Neural progenitor cell (in vitro differentiated cells): ENCODE measurements at regions not wholly inside any gene's neighbourhood (a gene's known extent, or its start where the extent isn't known, plus 50 kb on each side); places are given as distances from the start of the nearest gene placed in this dataset.

Experiments
- DNase-seq: peaks from one replicate; pipeline ENCODE4 v3.0.0-alpha.2; 2016; ENCODE audit warnings: low spot score
- H2AFZ ChIP-seq: fragments of 200-600 bp; sonication (generic); replicated peaks from 2 replicates; pipeline ENCODE4 v1.6.1; 2016; ENCODE audit warnings: antibody characterized with exemption
- H3F3A ChIP-seq: fragments of 200-600 bp; sonication (generic); 2 replicates; pipeline ENCODE4 v1.6.1; 2016; ENCODE audit warnings: antibody characterized with exemption, low read depth
- H3K27ac ChIP-seq: fragments of 200-600 bp; sonication (generic); 2 replicates; pipeline ENCODE4 v1.5.1; 2016; ENCODE audit warnings: mild to moderate bottlenecking
- H3K27me3 ChIP-seq: fragments of 200-600 bp; sonication (generic); 2 replicates; pipeline ENCODE4 v1.6.1; 2016; ENCODE audit warnings: mild to moderate bottlenecking, moderate library complexity
- H3K36me3 ChIP-seq: fragments of 200-600 bp; sonication (generic); 2 replicates; pipeline ENCODE4 v1.5.1; 2016
- H3K4me1 ChIP-seq: fragments of 200-600 bp; sonication (generic); 2 replicates; pipeline ENCODE4 v1.6.1; 2016; ENCODE audit warnings: mixed run types
- H3K4me2 ChIP-seq: fragments of 200-600 bp; sonication (generic); 2 replicates; pipeline ENCODE4 v1.6.1; 2016
- H3K4me3 ChIP-seq: fragments of 200-600 bp; sonication (generic); 2 replicates; pipeline ENCODE4 v1.5.1; 2016
- H3K79me2 ChIP-seq: fragments of 200-600 bp; sonication (generic); 2 replicates; pipeline ENCODE4 v1.6.1; 2016; ENCODE audit warnings: low read depth
- H3K9ac ChIP-seq: fragments of 200-600 bp; sonication (generic); 2 replicates; pipeline ENCODE4 v1.6.1; 2016
- H3K9me3 ChIP-seq: fragments of 200-600 bp; sonication (generic); 2 replicates; pipeline ENCODE4 v1.5.1; 2016; ENCODE audit warnings: low read depth
- H4K20me1 ChIP-seq: fragments of 200-600 bp; sonication (generic); 2 replicates; pipeline ENCODE4 v1.6.1; 2016; ENCODE audit warnings: low read depth
- H3K27ac Mint-ChIP-seq: 3 replicates; pipeline ENCODE4 v1.8.0; 2021; ENCODE audit warnings: mixed read lengths
- H3K27me3 Mint-ChIP-seq: 2 replicates; pipeline ENCODE4 v1.8.0; 2022; ENCODE audit warnings: low read depth, mild to moderate bottlenecking, inconsistent platforms, moderate library complexity, mixed read lengths; ENCODE audit not compliant: insufficient read depth
- H3K36me3 Mint-ChIP-seq: 3 replicates; pipeline ENCODE4 v1.8.0; 2021; ENCODE audit warnings: mixed read lengths
- H3K4me1 Mint-ChIP-seq: 3 replicates; pipeline ENCODE4 v1.8.0; 2021; ENCODE audit warnings: mixed read lengths
- H3K4me3 Mint-ChIP-seq: 3 replicates; pipeline ENCODE4 v1.8.0; 2021; ENCODE audit warnings: mild to moderate bottlenecking, moderate library complexity, mixed read lengths
- H3K9me3 Mint-ChIP-seq: 3 replicates; pipeline ENCODE4 v1.8.0; 2020; ENCODE audit warnings: mixed read lengths
- CTCF ChIP-seq: fragments of 200-600 bp; sonication (generic); IDR thresholded peaks from 2 replicates; pipeline ENCODE4 v1.5.1; 2017; ENCODE audit warnings: antibody characterized with exemption, mild to moderate bottlenecking
- EZH2 ChIP-seq: fragments of 200-600 bp; sonication (generic); IDR thresholded peaks from 2 replicates; pipeline ENCODE4 v1.6.1; 2017; ENCODE audit warnings: antibody characterized with exemption, mild to moderate bottlenecking, moderate library complexity
- EZH2phosphoT487 ChIP-seq: fragments of 200-600 bp; sonication (generic); IDR thresholded peaks from 2 replicates; pipeline ENCODE4 v1.6.1; 2017; ENCODE audit warnings: antibody characterized with exemption

- Mint-ChIP-seq H3K27ac (no peak overlapping the region), H3K27me3 (peaks cover 2% of the 10 kb centered on the region), H3K4me3 (no peak overlapping the region), H3K9me3 (no peaks in the 10 kb centered on the region), H3K36me3 (no peaks in the 10 kb centered on the region), H3K4me1 (peaks cover 25% of the 10 kb centered on the region)
- Histone ChIP-seq H3K4me2 (no peak overlapping the region), H3K36me3 (no peaks in the 10 kb centered on the region), H3F3A (no peaks in the 10 kb centered on the region), H2AFZ (no peak overlapping the region), H3K4me1 (no peaks in the 10 kb centered on the region), H3K9me3 (no peaks in the 10 kb centered on the region), H3K27me3 (no peaks in the 10 kb centered on the region), H3K27ac (no peak overlapping the region), H3K9ac (no peak overlapping the region), H4K20me1 (no peaks in the 10 kb centered on the region), H3K79me2 (no peaks in the 10 kb centered on the region), H3K4me3 (no peak overlapping the region)
- TF ChIP-seq EZH2phosphoT487 = no peak
- TF ChIP-seq CTCF = no peak
- TF ChIP-seq EZH2 = no peak
- DNase-seq = no peak
Observed at GRCh38 chr22:27222178-27222577, 564.8 kb downstream of the MIAT start.

GRCh38 chr22:27223317-27224177 is 566.2 kb downstream of the MIAT start:
- Histone ChIP-seq H3K9ac (no peak overlapping the region), H3K27ac (no peak overlapping the region)

GRCh38 chr22:27224485-27225374 is 567.3 kb downstream of the MIAT start:
- Mint-ChIP-seq H3K36me3 (no peaks in the 10 kb centered on the region), H3K4me1 (peaks cover 9% of the 10 kb centered on the region), H3K27me3 (peaks cover 3% of the 10 kb centered on the region), H3K27ac (no peak overlapping the region), H3K4me3 (no peak overlapping the region), H3K9me3 (no peaks in the 10 kb centered on the region)
- TF ChIP-seq CTCF (no peak), EZH2phosphoT487 (no peak), EZH2 (no peak)
- no peaks in the 10 kb centered on the region for H3K79me2 ChIP-seq
- no peak overlapping the region for H2AFZ ChIP-seq
- DNase-seq = no peak
- H3K27me3 ChIP-seq = no peaks in the 10 kb centered on the region
- no peak overlapping the region for H3K4me3 ChIP-seq
- no peaks in the 10 kb centered on the region for H3K4me1 ChIP-seq
- H3K36me3 ChIP-seq = no peaks in the 10 kb centered on the region
- no peaks in the 10 kb centered on the region for H4K20me1 ChIP-seq
- H3K27ac ChIP-seq = no peak overlapping the region
- no peak overlapping the region for H3K9ac ChIP-seq
- H3K4me2 ChIP-seq = no peak overlapping the region
- H3F3A ChIP-seq = no peaks in the 10 kb centered on the region
- H3K9me3 ChIP-seq = peaks cover 4% of the 10 kb centered on the region

More at GRCh38 chr22:27223317-27224177, 566.2 kb downstream of the MIAT start:
- Mint-ChIP-seq H3K4me1 (peaks cover 15% of the 10 kb centered on the region), H3K27ac (no peak overlapping the region), H3K4me3 (no peak overlapping the region), H3K27me3 (no peaks in the 10 kb centered on the region), H3K36me3 (no peaks in the 10 kb centered on the region), H3K9me3 (no peaks in the 10 kb centered on the region)
- Histone ChIP-seq H3K4me2 (no peak overlapping the region), H3K36me3 (no peaks in the 10 kb centered on the region), H3K4me3 (no peak overlapping the region), H3K9me3 (peaks cover 4% of the 10 kb centered on the region), H2AFZ (no peak overlapping the region), H4K20me1 (no peaks in the 10 kb centered on the region), H3K79me2 (no peaks in the 10 kb centered on the region), H3K4me1 (no peaks in the 10 kb centered on the region), H3F3A (no peaks in the 10 kb centered on the region), H3K27me3 (no peaks in the 10 kb centered on the region)
- DNase-seq = no peak
- TF ChIP-seq EZH2phosphoT487 (no peak), EZH2 (no peak)
